Neural progenitor cell (in vitro differentiated cells): ENCODE measurements at regions not wholly inside any gene's neighbourhood (a gene's known extent, or its start where the extent isn't known, plus 50 kb on each side); places are given as distances from the start of the nearest gene placed in this dataset.

ENCODE experiments used
- DNase-seq: peaks from one replicate; pipeline ENCODE4 v3.0.0-alpha.2; 2016; ENCODE audit warnings: low spot score
- H2AFZ ChIP-seq: fragments of 200-600 bp; sonication (generic); replicated peaks from 2 replicates; pipeline ENCODE4 v1.6.1; 2016; ENCODE audit warnings: antibody characterized with exemption
- H3F3A ChIP-seq: fragments of 200-600 bp; sonication (generic); 2 replicates; pipeline ENCODE4 v1.6.1; 2016; ENCODE audit warnings: antibody characterized with exemption, low read depth
- H3K27ac ChIP-seq: fragments of 200-600 bp; sonication (generic); 2 replicates; pipeline ENCODE4 v1.5.1; 2016; ENCODE audit warnings: mild to moderate bottlenecking
- H3K27me3 ChIP-seq: fragments of 200-600 bp; sonication (generic); 2 replicates; pipeline ENCODE4 v1.6.1; 2016; ENCODE audit warnings: mild to moderate bottlenecking, moderate library complexity
- H3K36me3 ChIP-seq: fragments of 200-600 bp; sonication (generic); 2 replicates; pipeline ENCODE4 v1.5.1; 2016
- H3K4me1 ChIP-seq: fragments of 200-600 bp; sonication (generic); 2 replicates; pipeline ENCODE4 v1.6.1; 2016; ENCODE audit warnings: mixed run types
- H3K4me2 ChIP-seq: fragments of 200-600 bp; sonication (generic); 2 replicates; pipeline ENCODE4 v1.6.1; 2016
- H3K4me3 ChIP-seq: fragments of 200-600 bp; sonication (generic); 2 replicates; pipeline ENCODE4 v1.5.1; 2016
- H3K79me2 ChIP-seq: fragments of 200-600 bp; sonication (generic); 2 replicates; pipeline ENCODE4 v1.6.1; 2016; ENCODE audit warnings: low read depth
- H3K9ac ChIP-seq: fragments of 200-600 bp; sonication (generic); 2 replicates; pipeline ENCODE4 v1.6.1; 2016
- H3K9me3 ChIP-seq: fragments of 200-600 bp; sonication (generic); 2 replicates; pipeline ENCODE4 v1.5.1; 2016; ENCODE audit warnings: low read depth
- H4K20me1 ChIP-seq: fragments of 200-600 bp; sonication (generic); 2 replicates; pipeline ENCODE4 v1.6.1; 2016; ENCODE audit warnings: low read depth
- H3K27ac Mint-ChIP-seq: 3 replicates; pipeline ENCODE4 v1.8.0; 2021; ENCODE audit warnings: mixed read lengths
- H3K27me3 Mint-ChIP-seq: 2 replicates; pipeline ENCODE4 v1.8.0; 2022; ENCODE audit warnings: low read depth, mild to moderate bottlenecking, inconsistent platforms, moderate library complexity, mixed read lengths; ENCODE audit not compliant: insufficient read depth
- H3K36me3 Mint-ChIP-seq: 3 replicates; pipeline ENCODE4 v1.8.0; 2021; ENCODE audit warnings: mixed read lengths
- H3K4me1 Mint-ChIP-seq: 3 replicates; pipeline ENCODE4 v1.8.0; 2021; ENCODE audit warnings: mixed read lengths
- H3K4me3 Mint-ChIP-seq: 3 replicates; pipeline ENCODE4 v1.8.0; 2021; ENCODE audit warnings: mild to moderate bottlenecking, moderate library complexity, mixed read lengths
- H3K9me3 Mint-ChIP-seq: 3 replicates; pipeline ENCODE4 v1.8.0; 2020; ENCODE audit warnings: mixed read lengths
- EZH2 ChIP-seq: fragments of 200-600 bp; sonication (generic); IDR thresholded peaks from 2 replicates; pipeline ENCODE4 v1.6.1; 2017; ENCODE audit warnings: antibody characterized with exemption, mild to moderate bottlenecking, moderate library complexity
- EZH2phosphoT487 ChIP-seq: fragments of 200-600 bp; sonication (generic); IDR thresholded peaks from 2 replicates; pipeline ENCODE4 v1.6.1; 2017; ENCODE audit warnings: antibody characterized with exemption
- TF ChIP-seq, protein P1 (sequence below): fragments of 200-600 bp; sonication (generic); IDR thresholded peaks from 2 replicates; pipeline ENCODE4 v1.5.1; 2017; ENCODE audit warnings: antibody characterized with exemption, mild to moderate bottlenecking

DNA sequence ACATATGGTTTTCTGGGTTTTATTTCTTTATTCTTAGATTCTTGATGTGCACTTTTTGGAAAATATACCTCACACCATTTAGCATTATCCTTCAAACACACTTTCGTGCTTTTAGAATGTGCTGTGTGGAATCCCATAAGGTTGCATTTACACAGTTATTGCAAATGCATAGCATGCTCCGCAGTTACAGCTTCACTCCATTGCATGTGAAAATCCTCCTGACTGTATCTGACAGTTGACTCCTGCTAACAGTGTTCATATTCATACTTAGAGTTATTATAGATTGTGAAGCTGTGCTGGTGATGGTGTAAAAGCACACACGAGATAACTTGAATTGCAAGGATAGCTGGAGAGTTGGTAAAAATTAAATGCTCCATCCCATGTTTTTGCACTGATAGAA, 811.5 kb upstream of the TENM3 start:
- no peak overlapping the region for H3K4me3 Mint-ChIP-seq
- H3K36me3 ChIP-seq: no peaks in the 10 kb centered on the region
- H3K9me3 ChIP-seq: no peaks in the 10 kb centered on the region
- no peaks in the 10 kb centered on the region for H3K9me3 Mint-ChIP-seq
- no peaks in the 10 kb centered on the region for H3K36me3 Mint-ChIP-seq
- no peaks in the 10 kb centered on the region for H3K27me3 ChIP-seq
- H3K4me2 ChIP-seq: peak overlapping the region; percentile 54
- H3F3A ChIP-seq: no peaks in the 10 kb centered on the region
- H3K4me1 ChIP-seq: peaks cover 19% of the 10 kb centered on the region
- H3K79me2 ChIP-seq: no peaks in the 10 kb centered on the region
- no peak overlapping the region for H3K9ac ChIP-seq
- H3K4me3 ChIP-seq: no peak overlapping the region
- peaks cover 2% of the 10 kb centered on the region for H3K27me3 Mint-ChIP-seq
- H4K20me1 ChIP-seq: no peaks in the 10 kb centered on the region
- H3K27ac ChIP-seq: no peak overlapping the region
- peak overlapping the region; percentile 22 for H3K27ac Mint-ChIP-seq
- no peak for DNase-seq
- peaks cover 49% of the 10 kb centered on the region for H3K4me1 Mint-ChIP-seq
- H2AFZ ChIP-seq: peak overlapping the region; percentile 93
- no peak for TF ChIP-seq EZH2phosphoT487
- TF ChIP-seq, protein P1, sequence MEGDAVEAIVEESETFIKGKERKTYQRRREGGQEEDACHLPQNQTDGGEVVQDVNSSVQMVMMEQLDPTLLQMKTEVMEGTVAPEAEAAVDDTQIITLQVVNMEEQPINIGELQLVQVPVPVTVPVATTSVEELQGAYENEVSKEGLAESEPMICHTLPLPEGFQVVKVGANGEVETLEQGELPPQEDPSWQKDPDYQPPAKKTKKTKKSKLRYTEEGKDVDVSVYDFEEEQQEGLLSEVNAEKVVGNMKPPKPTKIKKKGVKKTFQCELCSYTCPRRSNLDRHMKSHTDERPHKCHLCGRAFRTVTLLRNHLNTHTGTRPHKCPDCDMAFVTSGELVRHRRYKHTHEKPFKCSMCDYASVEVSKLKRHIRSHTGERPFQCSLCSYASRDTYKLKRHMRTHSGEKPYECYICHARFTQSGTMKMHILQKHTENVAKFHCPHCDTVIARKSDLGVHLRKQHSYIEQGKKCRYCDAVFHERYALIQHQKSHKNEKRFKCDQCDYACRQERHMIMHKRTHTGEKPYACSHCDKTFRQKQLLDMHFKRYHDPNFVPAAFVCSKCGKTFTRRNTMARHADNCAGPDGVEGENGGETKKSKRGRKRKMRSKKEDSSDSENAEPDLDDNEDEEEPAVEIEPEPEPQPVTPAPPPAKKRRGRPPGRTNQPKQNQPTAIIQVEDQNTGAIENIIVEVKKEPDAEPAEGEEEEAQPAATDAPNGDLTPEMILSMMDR: no peak
- no peak for TF ChIP-seq EZH2

DNA sequence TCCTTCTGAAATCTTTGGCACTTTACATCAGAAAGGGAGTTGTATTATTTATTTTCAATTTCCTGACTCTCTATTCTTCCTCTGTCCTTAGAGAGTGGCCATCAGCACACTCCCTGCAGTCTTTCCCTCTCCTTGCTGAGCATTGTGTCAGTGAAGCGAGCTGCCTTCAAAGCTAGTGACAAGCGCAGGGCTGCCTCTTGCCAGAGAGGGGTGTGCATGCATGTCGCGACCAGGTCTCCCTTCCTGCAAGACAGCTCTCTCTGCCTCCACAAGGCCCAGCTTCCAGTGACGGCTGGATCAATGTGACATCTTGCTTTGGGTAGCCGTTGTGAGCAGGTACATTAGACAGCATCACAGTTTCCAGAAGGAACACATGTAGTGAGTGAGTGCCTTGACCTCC, 810.9 kb upstream of the TENM3 start:
- Histone ChIP-seq H3K4me2 (peak overlapping the region; percentile 54), H3F3A (no peaks in the 10 kb centered on the region), H3K27ac (no peak overlapping the region), H3K27me3 (no peaks in the 10 kb centered on the region), H4K20me1 (no peaks in the 10 kb centered on the region), H3K36me3 (no peaks in the 10 kb centered on the region), H2AFZ (peak overlapping the region; percentile 93), H3K4me3 (no peak overlapping the region), H3K9ac (no peak overlapping the region), H3K4me1 (peaks cover 19% of the 10 kb centered on the region), H3K9me3 (no peaks in the 10 kb centered on the region), H3K79me2 (no peaks in the 10 kb centered on the region)
- TF ChIP-seq, protein P1: no peak
- TF ChIP-seq EZH2phosphoT487: no peak
- TF ChIP-seq EZH2: no peak
- H3K27me3 Mint-ChIP-seq: peaks cover 2% of the 10 kb centered on the region
- H3K27ac Mint-ChIP-seq: peak overlapping the region; percentile 22
- peak; percentile 58 for DNase-seq
- H3K4me3 Mint-ChIP-seq: no peak overlapping the region
- H3K36me3 Mint-ChIP-seq: no peaks in the 10 kb centered on the region
- no peaks in the 10 kb centered on the region for H3K9me3 Mint-ChIP-seq
- peaks cover 44% of the 10 kb centered on the region for H3K4me1 Mint-ChIP-seq

DNA sequence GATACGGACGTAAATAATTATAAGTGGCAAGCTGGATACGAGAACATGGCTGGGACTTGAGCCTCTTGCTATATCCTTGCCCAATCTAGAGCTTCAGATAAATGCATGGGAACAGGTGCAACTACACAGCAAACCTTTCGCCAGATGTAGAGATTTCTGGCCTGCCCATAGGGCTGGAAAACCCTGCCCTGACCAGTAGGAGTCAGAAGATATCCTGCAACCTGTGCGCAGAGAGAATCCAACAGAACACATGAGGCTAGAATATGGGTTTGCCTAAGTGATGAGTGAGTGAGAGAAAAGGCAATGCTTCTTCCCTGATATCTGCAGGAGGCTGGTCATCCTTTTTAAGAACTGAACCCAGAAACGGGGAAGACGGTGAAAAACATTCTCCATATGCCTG, 805.3 kb upstream of the TENM3 start:
- TF ChIP-seq EZH2phosphoT487 (no peak), EZH2 (no peak)
- TF ChIP-seq, protein P1: no peak
- peaks cover 2% of the 10 kb centered on the region for H3K27me3 Mint-ChIP-seq

More for the DNA sequence above, 805.3 kb upstream of the TENM3 start:
- Mint-ChIP-seq H3K27ac (no peak overlapping the region), H3K9me3 (no peaks in the 10 kb centered on the region), H3K36me3 (no peaks in the 10 kb centered on the region), H3K4me3 (no peak overlapping the region), H3K4me1 (peaks cover 7% of the 10 kb centered on the region)
- Histone ChIP-seq H2AFZ (no peak overlapping the region), H3K27me3 (no peaks in the 10 kb centered on the region), H4K20me1 (no peaks in the 10 kb centered on the region), H3K4me1 (no peaks in the 10 kb centered on the region), H3K4me3 (no peak overlapping the region), H3K9me3 (no peaks in the 10 kb centered on the region), H3K9ac (no peak overlapping the region), H3K36me3 (no peaks in the 10 kb centered on the region), H3K4me2 (no peak overlapping the region), H3K27ac (no peak overlapping the region), H3F3A (no peaks in the 10 kb centered on the region), H3K79me2 (no peaks in the 10 kb centered on the region)
- no peak for DNase-seq
